RWPE2 (cell line): ENCODE measurements at regions not wholly inside any gene's neighbourhood (a gene's known extent, or its start where the extent isn't known, plus 50 kb on each side); places are given as distances from the start of the nearest gene placed in this dataset.

ENCODE experiments used
- ATAC-seq: fragments of 200-7000 bp; cut with Tn5 transposase; 3 replicates; pipeline ENCODE4 v1.9.1; 2021; ENCODE audit warnings: low read depth
- DNase-seq: peaks from one replicate; pipeline ENCODE4 v3.0.0-alpha.2; 2020; ENCODE audit warnings: low spot score
- H3K27ac ChIP-seq: fragments of 450-650 bp; 2 replicates; pipeline ENCODE4 v1.5.1; 2017; ENCODE audit warnings: mild to moderate bottlenecking; ENCODE audit not compliant: poor library complexity, severe bottlenecking
- H3K27me3 ChIP-seq: fragments of 250-450 bp; sonication (Bioruptor Pico); 2 replicates; pipeline ENCODE4 v1.5.1; 2021; ENCODE audit warnings: mild to moderate bottlenecking, moderate library complexity; ENCODE audit not compliant: insufficient read depth, poor library complexity, severe bottlenecking
- H3K36me3 ChIP-seq: fragments of 250-450 bp; sonication (Bioruptor Pico); 2 replicates; pipeline ENCODE4 v1.5.1; 2020; ENCODE audit warnings: low read depth, mild to moderate bottlenecking, moderate library complexity
- H3K4me1 ChIP-seq: fragments of 250-450 bp; sonication (Bioruptor Pico); 2 replicates; pipeline ENCODE4 v1.5.1; 2021; ENCODE audit warnings: mild to moderate bottlenecking, moderate library complexity; ENCODE audit not compliant: insufficient read depth, poor library complexity, severe bottlenecking
- H3K4me3 ChIP-seq: fragments of 250-450 bp; sonication (Bioruptor Pico); 2 replicates; pipeline ENCODE4 v1.5.1; 2021; ENCODE audit warnings: mild to moderate bottlenecking, moderate library complexity; ENCODE audit not compliant: severe bottlenecking
- H3K9me3 ChIP-seq: fragments of 250-450 bp; sonication (Bioruptor Pico); 2 replicates; pipeline ENCODE4 v1.5.1; 2021; ENCODE audit warnings: mild to moderate bottlenecking, moderate library complexity; ENCODE audit not compliant: severe bottlenecking
- TF ChIP-seq, protein P1 (sequence below): fragments of 450-650 bp; IDR thresholded peaks from one replicate; pipeline ENCODE4 v1.5.1; 2017; ENCODE audit warnings: mild to moderate bottlenecking, moderate library complexity; ENCODE audit not compliant: poor library complexity, severe bottlenecking

DNA sequence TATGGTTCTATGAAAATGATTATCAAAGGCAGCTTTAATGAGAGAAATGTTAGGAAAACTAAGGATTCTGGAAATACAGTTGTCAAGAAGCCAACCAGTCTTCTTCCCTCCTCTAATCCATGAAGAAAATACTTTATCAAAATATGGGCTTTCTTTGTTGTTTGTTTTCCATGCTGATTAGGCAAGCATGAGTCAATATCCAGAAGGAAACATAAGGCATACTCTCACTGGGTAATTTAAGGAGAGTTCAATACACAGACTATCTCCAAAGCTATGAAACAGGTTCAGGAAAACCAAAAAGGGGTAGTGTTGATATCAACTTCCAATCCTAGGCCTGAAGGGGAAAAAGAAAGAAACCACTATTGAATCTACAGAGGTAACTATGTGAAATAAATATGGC is 68.7 kb upstream of the CMC1 start:
- Histone ChIP-seq H3K27me3 (peaks cover 8% of the 10 kb centered on the region), H3K9me3 (no peaks in the 10 kb centered on the region), H3K4me3 (no peak overlapping the region), H3K4me1 (no peaks in the 10 kb centered on the region), H3K27ac (no peak overlapping the region), H3K36me3 (no peaks in the 10 kb centered on the region)
- TF ChIP-seq, protein P1, sequence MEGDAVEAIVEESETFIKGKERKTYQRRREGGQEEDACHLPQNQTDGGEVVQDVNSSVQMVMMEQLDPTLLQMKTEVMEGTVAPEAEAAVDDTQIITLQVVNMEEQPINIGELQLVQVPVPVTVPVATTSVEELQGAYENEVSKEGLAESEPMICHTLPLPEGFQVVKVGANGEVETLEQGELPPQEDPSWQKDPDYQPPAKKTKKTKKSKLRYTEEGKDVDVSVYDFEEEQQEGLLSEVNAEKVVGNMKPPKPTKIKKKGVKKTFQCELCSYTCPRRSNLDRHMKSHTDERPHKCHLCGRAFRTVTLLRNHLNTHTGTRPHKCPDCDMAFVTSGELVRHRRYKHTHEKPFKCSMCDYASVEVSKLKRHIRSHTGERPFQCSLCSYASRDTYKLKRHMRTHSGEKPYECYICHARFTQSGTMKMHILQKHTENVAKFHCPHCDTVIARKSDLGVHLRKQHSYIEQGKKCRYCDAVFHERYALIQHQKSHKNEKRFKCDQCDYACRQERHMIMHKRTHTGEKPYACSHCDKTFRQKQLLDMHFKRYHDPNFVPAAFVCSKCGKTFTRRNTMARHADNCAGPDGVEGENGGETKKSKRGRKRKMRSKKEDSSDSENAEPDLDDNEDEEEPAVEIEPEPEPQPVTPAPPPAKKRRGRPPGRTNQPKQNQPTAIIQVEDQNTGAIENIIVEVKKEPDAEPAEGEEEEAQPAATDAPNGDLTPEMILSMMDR, result no peak
- ATAC-seq (no peak), DNase-seq (no peak)

DNA sequence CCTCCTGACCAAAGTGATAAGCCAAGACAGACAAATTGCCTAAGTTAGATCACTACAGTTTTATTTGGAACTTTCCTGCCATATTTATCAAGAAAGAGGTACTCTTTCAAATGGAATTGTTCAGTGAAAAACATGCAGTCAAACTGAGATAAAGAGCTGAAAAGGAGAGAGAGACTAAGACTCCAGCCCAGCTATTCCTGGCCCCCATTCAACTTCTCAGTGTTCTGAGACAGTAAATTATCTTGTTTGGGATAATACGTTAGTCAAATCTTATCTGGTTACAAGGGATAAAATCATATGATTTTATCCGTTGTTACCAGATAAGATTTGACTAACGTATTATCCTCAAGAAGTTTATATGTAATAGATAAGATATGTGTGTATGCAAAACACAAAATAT is 67.6 kb upstream of the CMC1 start:
- TF ChIP-seq, protein P1, result no peak
- no peaks in the 10 kb centered on the region for H3K4me1 ChIP-seq
- no peak for DNase-seq
- no peak for ATAC-seq
- peaks cover 8% of the 10 kb centered on the region for H3K27me3 ChIP-seq
- no peak overlapping the region for H3K27ac ChIP-seq
- no peaks in the 10 kb centered on the region for H3K9me3 ChIP-seq
- no peak overlapping the region for H3K4me3 ChIP-seq
- no peaks in the 10 kb centered on the region for H3K36me3 ChIP-seq

DNA sequence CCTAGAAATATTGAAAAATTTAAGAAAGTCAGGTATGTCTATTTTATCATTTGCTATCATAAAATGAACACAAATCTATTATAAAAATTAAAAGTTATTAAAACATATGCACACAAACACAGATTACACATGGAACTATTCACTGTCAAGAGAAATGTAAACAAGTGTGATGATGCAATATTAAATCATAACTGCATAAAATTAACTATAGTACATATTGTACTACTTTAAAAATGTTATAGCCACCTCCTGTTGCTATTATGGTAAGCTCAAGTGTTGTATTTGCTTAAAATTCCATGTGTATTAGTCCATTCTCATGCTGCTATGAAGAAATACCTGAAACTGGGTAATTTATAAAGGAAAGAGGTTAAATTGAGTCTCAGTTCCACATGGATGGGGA is 54.7 kb upstream of the CMC1 start:
- no peaks in the 10 kb centered on the region for H3K27me3 ChIP-seq
- TF ChIP-seq, protein P1, result no peak
- no peak for DNase-seq
- no peak overlapping the region for H3K4me3 ChIP-seq
- no peaks in the 10 kb centered on the region for H3K36me3 ChIP-seq
- no peak for ATAC-seq
- no peaks in the 10 kb centered on the region for H3K9me3 ChIP-seq
- H3K27ac ChIP-seq, result no peak overlapping the region
- H3K4me1 ChIP-seq, result no peaks in the 10 kb centered on the region

DNA sequence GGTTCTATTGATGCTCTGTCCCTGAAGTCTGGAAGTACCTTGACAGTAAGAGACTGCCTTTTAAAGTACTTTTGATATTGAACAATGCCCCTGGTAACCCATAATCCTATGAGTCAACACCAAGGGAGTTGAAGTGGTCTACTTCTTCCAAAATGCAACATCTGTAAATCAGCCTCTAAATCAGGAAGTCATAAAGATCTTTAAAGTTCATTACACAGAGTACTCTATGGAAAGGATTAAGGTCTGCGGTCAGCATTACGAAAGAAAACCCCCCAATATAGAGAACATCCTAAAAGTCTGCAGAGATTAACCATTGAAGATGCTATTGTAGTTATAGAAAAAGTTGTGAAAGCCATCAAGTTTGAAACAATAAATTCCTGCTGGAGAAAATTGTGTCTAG is 52.7 kb upstream of the CMC1 start:
- Histone ChIP-seq H3K9me3 (no peaks in the 10 kb centered on the region), H3K4me1 (no peaks in the 10 kb centered on the region), H3K27ac (no peak overlapping the region), H3K36me3 (no peaks in the 10 kb centered on the region), H3K27me3 (no peaks in the 10 kb centered on the region), H3K4me3 (no peak overlapping the region)
- ATAC-seq (no peak), DNase-seq (no peak)
- TF ChIP-seq, protein P1, result no peak

DNA sequence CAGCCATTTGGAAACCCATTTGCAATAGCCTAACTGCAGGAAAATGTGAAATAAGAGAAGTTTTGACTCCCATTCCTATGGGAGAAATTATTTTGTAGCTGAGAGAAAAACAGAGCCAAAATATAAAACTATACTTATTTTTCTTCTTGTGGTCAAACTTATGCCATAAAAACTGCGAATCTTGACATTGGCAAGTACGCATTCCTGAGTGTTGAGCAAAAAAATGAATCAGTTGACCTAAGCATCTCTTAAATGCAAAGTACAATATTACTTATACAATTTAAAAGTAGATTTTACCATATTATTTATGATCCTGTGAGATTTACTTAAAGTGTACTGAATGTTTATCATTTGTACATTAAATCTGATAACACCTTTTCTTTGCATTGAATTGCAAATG is 50.1 kb upstream of the CMC1 start:
- ATAC-seq (no peak), DNase-seq (no peak)
- no peak overlapping the region for H3K27ac ChIP-seq
- H3K4me3 ChIP-seq, result no peak overlapping the region
- TF ChIP-seq, protein P1, result no peak
- H3K27me3 ChIP-seq, result no peaks in the 10 kb centered on the region
- H3K9me3 ChIP-seq, result no peaks in the 10 kb centered on the region
- H3K4me1 ChIP-seq, result no peaks in the 10 kb centered on the region
- no peaks in the 10 kb centered on the region for H3K36me3 ChIP-seq
